ENCODE measurements at regions not wholly inside any gene's neighbourhood (a gene's known extent, or its start where the extent isn't known, plus 50 kb on each side); places are given as distances from the start of the nearest gene placed in this dataset.

DNA sequence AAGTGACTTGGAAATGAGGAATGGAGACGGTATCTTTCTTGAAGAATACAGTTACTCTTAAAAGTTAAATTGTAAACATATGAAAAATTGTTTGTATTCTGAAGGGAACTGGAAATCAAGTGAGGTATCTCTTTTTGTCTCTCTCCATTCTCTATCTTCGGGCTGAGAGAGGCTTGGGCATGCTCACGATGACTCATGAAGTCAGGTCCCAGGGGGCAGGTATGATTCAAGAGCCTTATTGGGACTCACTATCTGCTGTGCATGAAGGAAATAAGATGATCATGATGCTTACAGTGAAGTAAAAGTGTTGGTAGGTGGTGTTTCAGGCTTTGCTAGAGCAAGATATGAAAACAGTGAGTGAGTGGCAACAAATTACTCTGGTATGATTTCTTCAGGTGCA is 200.4 kb upstream of the PITX2 start:
- TF ChIP-seq, protein P1, sequence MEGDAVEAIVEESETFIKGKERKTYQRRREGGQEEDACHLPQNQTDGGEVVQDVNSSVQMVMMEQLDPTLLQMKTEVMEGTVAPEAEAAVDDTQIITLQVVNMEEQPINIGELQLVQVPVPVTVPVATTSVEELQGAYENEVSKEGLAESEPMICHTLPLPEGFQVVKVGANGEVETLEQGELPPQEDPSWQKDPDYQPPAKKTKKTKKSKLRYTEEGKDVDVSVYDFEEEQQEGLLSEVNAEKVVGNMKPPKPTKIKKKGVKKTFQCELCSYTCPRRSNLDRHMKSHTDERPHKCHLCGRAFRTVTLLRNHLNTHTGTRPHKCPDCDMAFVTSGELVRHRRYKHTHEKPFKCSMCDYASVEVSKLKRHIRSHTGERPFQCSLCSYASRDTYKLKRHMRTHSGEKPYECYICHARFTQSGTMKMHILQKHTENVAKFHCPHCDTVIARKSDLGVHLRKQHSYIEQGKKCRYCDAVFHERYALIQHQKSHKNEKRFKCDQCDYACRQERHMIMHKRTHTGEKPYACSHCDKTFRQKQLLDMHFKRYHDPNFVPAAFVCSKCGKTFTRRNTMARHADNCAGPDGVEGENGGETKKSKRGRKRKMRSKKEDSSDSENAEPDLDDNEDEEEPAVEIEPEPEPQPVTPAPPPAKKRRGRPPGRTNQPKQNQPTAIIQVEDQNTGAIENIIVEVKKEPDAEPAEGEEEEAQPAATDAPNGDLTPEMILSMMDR (IDR thresholded peaks at IDR 0.05; ENCODE audit: poor library complexity, severe bottlenecking), result no peak
- TF ChIP-seq RAD21 (conservative IDR thresholded peaks at IDR 0.05), result no peak
- TF ChIP-seq EZH2 (IDR thresholded peaks at IDR 0.05; ENCODE audit: borderline replicate concordance, insufficient read depth, low read length, poor library complexity, severe bottlenecking), result no peak
- TF ChIP-seq EP300 (conservative IDR thresholded peaks at IDR 0.05; ENCODE audit: poor library complexity, severe bottlenecking), result no peak
- TF ChIP-seq MXI1 (conservative IDR thresholded peaks at IDR 0.05; ENCODE audit: poor library complexity, severe bottlenecking), result no peak
- no peak for TF ChIP-seq SMC3 (conservative IDR thresholded peaks at IDR 0.05; ENCODE audit: poor library complexity)
- TF ChIP-seq, protein P2, sequence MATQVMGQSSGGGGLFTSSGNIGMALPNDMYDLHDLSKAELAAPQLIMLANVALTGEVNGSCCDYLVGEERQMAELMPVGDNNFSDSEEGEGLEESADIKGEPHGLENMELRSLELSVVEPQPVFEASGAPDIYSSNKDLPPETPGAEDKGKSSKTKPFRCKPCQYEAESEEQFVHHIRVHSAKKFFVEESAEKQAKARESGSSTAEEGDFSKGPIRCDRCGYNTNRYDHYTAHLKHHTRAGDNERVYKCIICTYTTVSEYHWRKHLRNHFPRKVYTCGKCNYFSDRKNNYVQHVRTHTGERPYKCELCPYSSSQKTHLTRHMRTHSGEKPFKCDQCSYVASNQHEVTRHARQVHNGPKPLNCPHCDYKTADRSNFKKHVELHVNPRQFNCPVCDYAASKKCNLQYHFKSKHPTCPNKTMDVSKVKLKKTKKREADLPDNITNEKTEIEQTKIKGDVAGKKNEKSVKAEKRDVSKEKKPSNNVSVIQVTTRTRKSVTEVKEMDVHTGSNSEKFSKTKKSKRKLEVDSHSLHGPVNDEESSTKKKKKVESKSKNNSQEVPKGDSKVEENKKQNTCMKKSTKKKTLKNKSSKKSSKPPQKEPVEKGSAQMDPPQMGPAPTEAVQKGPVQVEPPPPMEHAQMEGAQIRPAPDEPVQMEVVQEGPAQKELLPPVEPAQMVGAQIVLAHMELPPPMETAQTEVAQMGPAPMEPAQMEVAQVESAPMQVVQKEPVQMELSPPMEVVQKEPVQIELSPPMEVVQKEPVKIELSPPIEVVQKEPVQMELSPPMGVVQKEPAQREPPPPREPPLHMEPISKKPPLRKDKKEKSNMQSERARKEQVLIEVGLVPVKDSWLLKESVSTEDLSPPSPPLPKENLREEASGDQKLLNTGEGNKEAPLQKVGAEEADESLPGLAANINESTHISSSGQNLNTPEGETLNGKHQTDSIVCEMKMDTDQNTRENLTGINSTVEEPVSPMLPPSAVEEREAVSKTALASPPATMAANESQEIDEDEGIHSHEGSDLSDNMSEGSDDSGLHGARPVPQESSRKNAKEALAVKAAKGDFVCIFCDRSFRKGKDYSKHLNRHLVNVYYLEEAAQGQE (IDR thresholded peaks at IDR 0.05; ENCODE audit: borderline replicate concordance), result no peak
